ENCODE measurements at regions not wholly inside any gene's neighbourhood (a gene's known extent, or its start where the extent isn't known, plus 50 kb on each side); places are given as distances from the start of the nearest gene placed in this dataset.
"Not testable (repeated sequence)": the region's sequence is repeated elsewhere in the genome, so short reads cannot be mapped to it uniquely, and the experiment has no call there.

DNA sequence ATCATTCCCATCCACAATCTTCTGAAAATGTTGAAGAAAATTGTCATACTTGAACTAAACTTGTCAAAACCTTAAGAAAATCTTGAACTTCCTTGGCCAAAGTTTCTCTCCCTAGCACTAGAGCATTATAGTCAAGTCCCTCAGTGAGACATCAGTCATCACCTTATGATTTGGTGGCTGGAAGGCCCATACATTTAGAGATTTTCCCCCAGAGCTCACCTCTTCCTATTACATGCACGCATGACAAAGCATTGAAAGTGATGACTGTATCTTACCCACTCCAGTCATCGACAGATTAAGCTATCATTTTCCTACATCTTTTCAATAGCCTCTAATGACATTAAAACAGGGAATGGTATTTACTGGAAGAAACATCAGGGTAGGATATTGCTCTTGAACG is 948.8 kb downstream of the TMEM121 start:
- TF ChIP-seq POLR2A (IDR thresholded peaks at IDR 0.05; ENCODE audit: low read depth, low read length); FOS (IDR thresholded peaks at IDR 0.05; ENCODE audit: borderline replicate concordance, insufficient read depth, low read length); POLR2AphosphoS5 (IDR thresholded peaks at IDR 0.05; ENCODE audit: insufficient read depth, low read depth, low read length); GATA2 (IDR thresholded peaks at IDR 0.05; ENCODE audit: insufficient read depth, insufficient read length, low read depth, low read length): not testable (repeated sequence)
- TF ChIP-seq, protein P1, sequence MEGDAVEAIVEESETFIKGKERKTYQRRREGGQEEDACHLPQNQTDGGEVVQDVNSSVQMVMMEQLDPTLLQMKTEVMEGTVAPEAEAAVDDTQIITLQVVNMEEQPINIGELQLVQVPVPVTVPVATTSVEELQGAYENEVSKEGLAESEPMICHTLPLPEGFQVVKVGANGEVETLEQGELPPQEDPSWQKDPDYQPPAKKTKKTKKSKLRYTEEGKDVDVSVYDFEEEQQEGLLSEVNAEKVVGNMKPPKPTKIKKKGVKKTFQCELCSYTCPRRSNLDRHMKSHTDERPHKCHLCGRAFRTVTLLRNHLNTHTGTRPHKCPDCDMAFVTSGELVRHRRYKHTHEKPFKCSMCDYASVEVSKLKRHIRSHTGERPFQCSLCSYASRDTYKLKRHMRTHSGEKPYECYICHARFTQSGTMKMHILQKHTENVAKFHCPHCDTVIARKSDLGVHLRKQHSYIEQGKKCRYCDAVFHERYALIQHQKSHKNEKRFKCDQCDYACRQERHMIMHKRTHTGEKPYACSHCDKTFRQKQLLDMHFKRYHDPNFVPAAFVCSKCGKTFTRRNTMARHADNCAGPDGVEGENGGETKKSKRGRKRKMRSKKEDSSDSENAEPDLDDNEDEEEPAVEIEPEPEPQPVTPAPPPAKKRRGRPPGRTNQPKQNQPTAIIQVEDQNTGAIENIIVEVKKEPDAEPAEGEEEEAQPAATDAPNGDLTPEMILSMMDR (IDR thresholded peaks at IDR 0.05; ENCODE audit: extremely low read depth in 1 of 2, insufficient read depth in 1 of 2, low read depth in 1 of 2, low read length in 2 of 2): not testable (repeated sequence)
- TF ChIP-seq, protein P2, sequence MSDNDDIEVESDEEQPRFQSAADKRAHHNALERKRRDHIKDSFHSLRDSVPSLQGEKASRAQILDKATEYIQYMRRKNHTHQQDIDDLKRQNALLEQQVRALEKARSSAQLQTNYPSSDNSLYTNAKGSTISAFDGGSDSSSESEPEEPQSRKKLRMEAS (IDR thresholded peaks at IDR 0.05; ENCODE audit: insufficient read depth, insufficient read length): not testable (repeated sequence)

All from endothelial cell of umbilical vein (primary cell).